Activated T-cell treated with anti-CD3 and anti-CD28 coated beads, Interleukin-2, amount 50 U/mL, for 72 hours (primary cell): ENCODE measurements at regions not wholly inside any gene's neighbourhood (a gene's known extent, or its start where the extent isn't known, plus 50 kb on each side); places are given as distances from the start of the nearest gene placed in this dataset.
A peak's percentile ranks its signal among the peaks of the same experiment; 100 is the strongest.
"Not testable (repeated sequence)": the region's sequence is repeated elsewhere in the genome, so short reads cannot be mapped to it uniquely, and the experiment has no call there.

Experiments
- ATAC-seq, 2 donors: fragments of 150-1000 bp; cut with Tn5 transposase; replicated peaks in 1 of 2; 2 replicates each; pipeline ENCODE4 v1.10.0; 2021; ENCODE audit warnings: moderate library complexity in 2 of 2, mild to moderate bottlenecking in 1 of 2
- DNase-seq, 2 donors: peaks; one replicate each; pipeline ENCODE4 v3.0.0; 2021 to 2022; ENCODE audit warnings: mixed read lengths in 1 of 2
- H3K27ac Mint-ChIP-seq: one replicate; pipeline ENCODE4 v1.8.0; 2022; ENCODE audit warnings: mild to moderate bottlenecking, moderate library complexity, mixed read lengths
- H3K27me3 Mint-ChIP-seq: one replicate; pipeline ENCODE4 v1.8.0; 2022; ENCODE audit warnings: low read depth, mixed read lengths
- H3K36me3 Mint-ChIP-seq, 2 donors: one replicate each; pipeline ENCODE4 v1.8.0; 2022; ENCODE audit warnings: mixed read lengths in 2 of 2, mild to moderate bottlenecking in 1 of 2; ENCODE audit not compliant: insufficient read depth in 2 of 2
- H3K4me1 Mint-ChIP-seq: one replicate; pipeline ENCODE4 v1.8.0; 2022; ENCODE audit warnings: low read depth, mixed read lengths
- H3K4me3 Mint-ChIP-seq, 2 donors: one replicate each; pipeline ENCODE4 v1.8.0; 2022; ENCODE audit warnings: mild to moderate bottlenecking in 2 of 2, mixed read lengths in 2 of 2, moderate library complexity in 2 of 2
- H3K9me3 Mint-ChIP-seq, 2 donors: one replicate each; pipeline ENCODE4 v1.8.0; 2022; ENCODE audit warnings: mixed read lengths in 2 of 2

GRCh38 chr12:19915392-19916195, 452.7 kb upstream of the PDE3A start:
- Mint-ChIP-seq H3K4me3 (no peak overlapping the region), H3K4me1 (no peaks in the 10 kb centered on the region), H3K27ac (no peak overlapping the region), H3K36me3 (no peaks in the 10 kb centered on the region), H3K9me3 (peaks cover 1 to 2% of the 10 kb centered on the region in 2 donors), H3K27me3 (no peaks in the 10 kb centered on the region)
- DNase-seq: no peak
- no peak for ATAC-seq

DNA sequence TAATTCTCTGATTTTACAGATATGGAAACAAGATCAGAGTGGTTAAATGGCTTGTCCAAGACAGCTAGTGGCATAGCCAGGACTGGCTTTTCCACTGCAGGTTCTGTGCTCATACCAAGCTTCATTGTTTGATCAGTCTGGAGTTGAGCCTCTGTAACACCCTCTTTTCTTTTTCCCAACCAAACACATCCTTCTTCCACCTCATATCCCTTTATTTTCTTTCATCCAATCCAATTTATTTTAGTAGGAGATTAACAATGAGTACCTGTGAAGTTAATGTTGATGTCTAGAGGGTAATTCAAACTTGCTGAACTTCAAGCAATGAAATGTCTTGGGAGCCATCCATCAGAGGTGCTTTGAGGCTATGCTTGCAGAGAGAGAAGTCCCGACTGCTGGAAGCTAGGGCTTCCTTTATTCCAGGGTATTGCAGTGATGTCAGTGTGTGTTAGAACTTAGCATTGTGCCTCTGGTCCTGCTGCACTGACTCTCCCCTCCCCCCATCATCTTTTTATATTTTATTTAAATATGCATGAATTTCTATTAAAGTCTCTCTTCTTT, 452.1 kb upstream of the PDE3A start:
- DNase-seq: no peak
- Mint-ChIP-seq H3K9me3 (peaks cover 1 to 2% of the 10 kb centered on the region in 2 donors), H3K4me1 (no peaks in the 10 kb centered on the region), H3K27ac (no peak overlapping the region), H3K4me3 (no peak overlapping the region), H3K36me3 (no peaks in the 10 kb centered on the region), H3K27me3 (no peaks in the 10 kb centered on the region)
- ATAC-seq: no peak

- Mint-ChIP-seq H3K9me3 (peaks cover 1 to 3% of the 10 kb centered on the region in 2 donors), H3K4me1 (no peaks in the 10 kb centered on the region), H3K36me3 (no peaks in the 10 kb centered on the region), H3K27ac (peak overlapping the region; percentile 19), H3K27me3 (no peaks in the 10 kb centered on the region), H3K4me3 (no peak overlapping the region)
- ATAC-seq: no peak
- no peak for DNase-seq
These were observed 451.4 kb upstream of the PDE3A start for GRCh38 chr12:19916974-19917373.

DNA sequence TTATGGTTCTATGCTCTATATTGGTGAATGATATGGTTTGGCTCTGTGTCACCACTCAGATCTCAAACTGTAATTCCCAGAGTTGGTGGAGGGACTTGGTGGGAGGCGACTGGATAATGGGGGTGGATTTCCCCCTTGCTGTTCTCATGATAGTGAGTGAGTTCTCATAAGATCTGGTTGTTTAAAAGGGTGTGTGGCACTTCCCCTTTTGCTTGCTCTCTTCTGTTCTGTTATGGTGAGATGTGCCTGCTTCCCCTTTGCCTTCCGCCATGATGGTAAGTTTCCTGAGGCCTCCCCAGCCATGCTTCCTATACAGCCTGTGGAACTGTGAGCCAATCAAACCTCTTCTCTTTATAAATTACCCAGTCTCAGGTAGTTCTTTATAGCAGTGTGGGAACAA, 446.6 kb upstream of the PDE3A start:
- H3K4me1 Mint-ChIP-seq, H3K27me3 Mint-ChIP-seq, H3K36me3 Mint-ChIP-seq: not testable (repeated sequence)

DNA sequence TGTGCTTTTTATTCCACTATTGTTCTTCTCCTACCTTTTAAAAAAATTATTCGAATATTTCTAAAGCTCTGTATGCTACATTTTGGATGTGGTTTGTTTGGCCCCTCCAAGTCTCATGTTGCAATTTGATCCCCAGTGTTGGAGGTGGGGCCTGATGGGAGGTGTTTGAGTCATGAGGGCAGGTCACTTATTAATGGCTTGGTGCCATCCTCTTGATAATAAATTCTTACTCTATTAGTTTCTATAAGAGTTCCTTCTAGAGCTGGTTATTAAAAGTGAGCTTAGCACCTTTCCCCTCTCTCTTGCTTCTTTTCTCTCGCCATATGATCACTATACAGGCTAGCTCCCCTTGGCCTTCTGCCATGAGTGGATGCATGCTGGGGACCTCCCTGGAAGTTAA, 445.6 kb upstream of the PDE3A start:
- Mint-ChIP-seq H3K9me3 (peaks cover 1 to 3% of the 10 kb centered on the region in 2 donors), H3K27me3 (no peaks in the 10 kb centered on the region), H3K36me3 (no peaks in the 10 kb centered on the region), H3K27ac (no peak overlapping the region), H3K4me3 (no peak overlapping the region), H3K4me1 (no peaks in the 10 kb centered on the region)
- ATAC-seq: no peak
- no peak for DNase-seq

More for the DNA sequence above, 446.6 kb upstream of the PDE3A start:
- H3K9me3 Mint-ChIP-seq, H3K27ac Mint-ChIP-seq, DNase-seq, H3K4me3 Mint-ChIP-seq, ATAC-seq: not testable (repeated sequence)

DNA sequence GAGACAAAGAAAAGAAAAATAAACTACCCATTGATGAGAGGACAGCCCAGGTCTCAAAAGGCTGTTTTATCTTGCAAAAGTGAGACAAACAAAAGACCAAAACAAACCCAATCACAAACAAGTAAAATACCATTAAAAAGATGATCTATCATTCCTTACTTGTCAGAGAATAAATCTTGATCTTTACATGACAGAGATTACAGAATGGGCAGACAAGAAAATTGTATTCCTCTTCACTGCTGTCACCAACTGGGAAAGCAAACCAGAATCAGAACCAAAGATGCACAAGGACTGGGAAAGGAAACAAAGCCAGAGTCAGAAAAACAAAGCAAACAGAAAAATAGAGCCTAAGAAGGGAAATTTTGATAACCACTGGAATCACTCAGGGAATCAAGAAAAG, 444.0 kb upstream of the PDE3A start:
- H3K9me3 Mint-ChIP-seq: peaks cover 3 to 4% of the 10 kb centered on the region in 2 donors
- H3K4me3 Mint-ChIP-seq: no peak overlapping the region
- no peak for ATAC-seq
- peaks cover 9% of the 10 kb centered on the region for H3K27me3 Mint-ChIP-seq
- DNase-seq: no peak
- H3K36me3 Mint-ChIP-seq: no peaks in the 10 kb centered on the region
- no peaks in the 10 kb centered on the region for H3K4me1 Mint-ChIP-seq
- H3K27ac Mint-ChIP-seq: no peak overlapping the region

GRCh38 chr12:19925841-19926240, 442.5 kb upstream of the PDE3A start:
- Mint-ChIP-seq H3K9me3 (peaks cover 1 to 3% of the 10 kb centered on the region in 2 donors), H3K36me3 (no peaks in the 10 kb centered on the region), H3K4me3 (no peak overlapping the region), H3K27ac (no peak overlapping the region), H3K27me3 (peaks cover 10% of the 10 kb centered on the region), H3K4me1 (no peaks in the 10 kb centered on the region)
- no peak for ATAC-seq
- DNase-seq: no peak

DNA sequence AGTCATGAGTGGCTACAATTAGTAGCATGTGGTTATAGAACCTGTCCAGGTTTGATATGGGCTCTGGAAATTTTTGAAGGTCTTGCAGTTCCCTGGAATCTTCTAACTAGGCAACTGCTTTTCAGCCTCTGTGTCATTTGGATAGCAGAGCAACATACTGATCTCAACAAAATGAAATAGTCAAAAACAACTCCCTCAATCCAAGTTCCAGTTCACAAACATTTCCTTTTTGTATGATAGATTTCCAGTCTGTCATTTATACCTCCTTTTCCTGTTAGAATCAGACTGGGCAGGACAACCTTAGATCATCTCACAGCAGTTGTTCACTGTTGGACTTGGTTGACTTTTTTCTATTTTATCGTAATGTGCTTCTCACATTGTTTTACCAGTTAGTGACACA, 442.1 kb upstream of the PDE3A start:
- no peak for DNase-seq
- H3K27me3 Mint-ChIP-seq: peaks cover 10% of the 10 kb centered on the region
- no peak overlapping the region for H3K27ac Mint-ChIP-seq
- no peaks in the 10 kb centered on the region for H3K36me3 Mint-ChIP-seq
- H3K4me1 Mint-ChIP-seq: no peaks in the 10 kb centered on the region
- H3K9me3 Mint-ChIP-seq: peaks cover 1 to 4% of the 10 kb centered on the region in 2 donors
- ATAC-seq: no peak
- no peak overlapping the region for H3K4me3 Mint-ChIP-seq

DNA sequence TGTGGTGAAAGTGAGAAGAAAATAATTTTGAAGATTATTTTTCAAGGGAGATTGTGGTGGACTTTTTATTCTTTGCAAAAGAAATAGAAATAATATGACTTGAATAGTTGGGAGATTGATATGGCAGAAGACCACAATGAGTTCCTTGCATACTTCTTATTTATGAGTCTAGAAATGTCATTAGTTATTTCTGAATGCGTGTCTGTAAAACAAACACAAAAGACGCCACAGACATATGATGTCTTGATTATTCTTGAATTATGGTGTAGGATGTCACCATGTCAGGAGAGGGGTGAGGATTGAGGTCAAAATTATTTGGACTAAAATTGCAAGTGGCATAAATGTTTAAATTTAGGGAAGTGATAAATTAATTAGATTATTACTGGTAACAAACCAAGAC, 440.7 kb upstream of the PDE3A start:
- no peaks in the 10 kb centered on the region for H3K4me1 Mint-ChIP-seq
- ATAC-seq: no peak
- H3K27me3 Mint-ChIP-seq: peaks cover 10% of the 10 kb centered on the region
- no peak overlapping the region for H3K27ac Mint-ChIP-seq
- DNase-seq: no peak
- no peak overlapping the region for H3K4me3 Mint-ChIP-seq
- no peaks in the 10 kb centered on the region for H3K36me3 Mint-ChIP-seq
- H3K9me3 Mint-ChIP-seq: peaks cover 0 to 4% of the 10 kb centered on the region in 2 donors

DNA sequence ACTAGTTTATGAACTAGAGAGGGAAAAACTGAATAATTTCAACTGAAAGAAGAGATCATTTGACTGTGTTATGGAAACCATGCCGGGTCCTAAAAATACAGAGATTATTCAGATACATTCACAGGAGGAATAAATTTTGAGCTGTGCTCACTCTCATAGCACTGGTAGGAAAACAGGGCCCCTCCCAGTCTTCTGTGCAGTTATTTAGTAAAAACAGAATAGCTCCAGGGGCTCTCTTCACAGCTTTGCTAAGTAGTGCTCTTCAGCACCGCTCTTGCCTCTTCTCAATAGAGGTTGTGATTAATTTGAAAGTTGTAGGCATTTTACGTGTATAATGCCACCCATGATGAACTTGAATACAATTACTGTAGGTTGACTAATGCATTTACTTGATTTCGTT, 435.9 kb upstream of the PDE3A start:
- ATAC-seq (no peak), DNase-seq (no peak)
- H3K27me3 Mint-ChIP-seq: peaks cover 10% of the 10 kb centered on the region
- no peak overlapping the region for H3K4me3 Mint-ChIP-seq
- no peak overlapping the region for H3K27ac Mint-ChIP-seq
- no peaks in the 10 kb centered on the region for H3K4me1 Mint-ChIP-seq
- H3K9me3 Mint-ChIP-seq: peaks cover 0 to 6% of the 10 kb centered on the region in 2 donors
- H3K36me3 Mint-ChIP-seq: no peaks in the 10 kb centered on the region

DNA sequence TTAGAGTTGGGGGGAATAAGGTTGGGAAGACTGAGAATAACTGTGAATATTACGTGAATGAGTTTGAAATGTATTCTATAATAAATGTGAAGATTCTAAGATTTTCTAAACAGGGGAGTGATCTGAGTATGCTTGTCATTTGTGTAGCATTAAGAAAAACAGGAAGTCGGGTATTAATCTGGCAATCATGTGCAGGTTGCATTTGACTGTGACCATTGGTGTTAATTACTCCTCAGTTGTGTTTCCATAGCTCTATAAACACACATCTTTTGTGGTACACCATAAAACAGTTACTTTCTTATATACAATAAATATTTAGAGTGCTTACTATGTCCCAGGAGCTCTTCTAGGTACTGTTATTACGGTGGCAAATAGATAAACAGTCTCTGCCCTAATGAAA, 434.4 kb upstream of the PDE3A start:
- no peak for DNase-seq
- Mint-ChIP-seq H3K4me3 (no peak overlapping the region), H3K9me3 (peaks cover 0 to 3% of the 10 kb centered on the region in 2 donors), H3K4me1 (no peaks in the 10 kb centered on the region), H3K27ac (no peak overlapping the region), H3K36me3 (no peaks in the 10 kb centered on the region), H3K27me3 (peaks cover 6% of the 10 kb centered on the region)
- ATAC-seq: no peak

DNA sequence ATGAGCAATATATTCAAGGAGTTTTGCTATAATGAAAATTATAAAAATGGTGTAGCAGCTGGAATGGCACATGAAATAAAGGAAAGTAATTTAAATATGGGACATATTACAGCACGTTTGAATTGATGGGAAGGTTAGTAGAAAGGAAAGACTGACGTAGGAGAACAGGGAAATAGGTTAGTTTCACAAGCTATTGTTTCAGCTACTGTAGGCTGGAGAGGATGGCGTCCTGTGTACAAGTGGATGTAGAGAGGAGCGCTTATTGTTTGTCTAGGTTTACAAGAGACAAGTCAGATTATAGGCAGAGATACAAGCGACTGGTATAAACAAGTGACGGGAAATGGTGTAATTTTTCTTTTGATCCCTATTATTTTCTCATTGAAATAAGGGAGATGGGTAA, 431.2 kb upstream of the PDE3A start:
- H3K9me3 Mint-ChIP-seq: peaks cover 0 to 2% of the 10 kb centered on the region in 2 donors
- no peak for DNase-seq
- H3K4me3 Mint-ChIP-seq: no peak overlapping the region
- H3K36me3 Mint-ChIP-seq: no peaks in the 10 kb centered on the region
- H3K4me1 Mint-ChIP-seq: no peaks in the 10 kb centered on the region
- H3K27me3 Mint-ChIP-seq: no peaks in the 10 kb centered on the region
- ATAC-seq: no peak
- no peak overlapping the region for H3K27ac Mint-ChIP-seq

GRCh38 chr12:19938031-19938430, 430.3 kb upstream of the PDE3A start:
- Mint-ChIP-seq H3K4me3 (no peak overlapping the region), H3K27ac (no peak overlapping the region), H3K36me3 (no peaks in the 10 kb centered on the region), H3K4me1 (no peaks in the 10 kb centered on the region), H3K9me3 (peaks cover 0 to 2% of the 10 kb centered on the region in 2 donors), H3K27me3 (no peaks in the 10 kb centered on the region)
- ATAC-seq: no peak
- DNase-seq: no peak

DNA sequence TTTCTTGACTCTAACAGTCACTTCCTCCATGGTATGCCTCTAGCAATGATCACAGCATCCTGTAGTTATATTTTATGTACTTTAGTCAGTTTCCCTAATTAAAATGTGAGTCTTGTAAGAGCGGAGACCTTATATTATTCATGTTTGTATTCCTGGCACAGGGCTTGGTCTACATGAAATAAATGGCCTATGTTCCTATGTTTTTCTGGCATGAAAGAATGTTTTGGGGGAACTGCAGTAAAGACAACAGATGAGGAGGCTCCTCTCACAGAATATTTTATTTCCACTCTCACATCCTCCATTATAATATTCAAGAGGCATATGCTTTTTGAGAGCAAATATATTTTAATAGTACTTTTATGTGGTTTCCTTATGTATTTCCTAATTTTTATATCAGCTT, 429.8 kb upstream of the PDE3A start:
- DNase-seq (no peak), ATAC-seq (no peak)
- Mint-ChIP-seq H3K9me3 (peaks cover 0 to 2% of the 10 kb centered on the region in 2 donors), H3K27ac (no peak overlapping the region), H3K4me3 (no peak overlapping the region), H3K4me1 (no peaks in the 10 kb centered on the region), H3K27me3 (no peaks in the 10 kb centered on the region), H3K36me3 (no peaks in the 10 kb centered on the region)
